C4-2B (cell line): ENCODE measurements at regions not wholly inside any gene's neighbourhood (a gene's known extent, or its start where the extent isn't known, plus 50 kb on each side); places are given as distances from the start of the nearest gene placed in this dataset.

Experiments used
- ZFX ChIP-seq: fragments of 450-650 bp; IDR thresholded peaks from 2 replicates; pipeline ENCODE4 v1.6.1; 2017
- TF ChIP-seq, protein P1 (sequence below): fragments of 450-650 bp; conservative IDR thresholded peaks from 2 replicates; pipeline ENCODE4 v1.5.1; 2017; ENCODE audit warnings: mild to moderate bottlenecking

DNA sequence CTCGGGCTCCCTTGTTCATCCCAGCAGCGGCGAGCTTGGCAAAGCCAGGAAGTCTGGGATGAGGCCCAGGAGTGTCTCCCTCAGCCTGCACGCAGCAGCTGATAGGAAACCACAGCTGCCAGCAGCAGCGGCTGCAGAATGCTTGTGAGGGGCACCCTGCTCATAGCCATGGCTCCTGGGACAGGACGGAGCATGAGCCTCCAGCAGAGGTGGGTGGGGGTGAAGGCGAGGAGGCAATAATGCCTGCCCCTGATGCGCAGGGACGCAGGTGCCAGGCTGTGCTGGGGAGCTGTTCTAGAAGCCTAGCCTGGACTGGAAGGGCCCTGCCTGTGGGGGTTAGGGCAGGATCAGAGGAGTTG, 157.9 kb downstream of the CD83 start:
- TF ChIP-seq, protein P1, sequence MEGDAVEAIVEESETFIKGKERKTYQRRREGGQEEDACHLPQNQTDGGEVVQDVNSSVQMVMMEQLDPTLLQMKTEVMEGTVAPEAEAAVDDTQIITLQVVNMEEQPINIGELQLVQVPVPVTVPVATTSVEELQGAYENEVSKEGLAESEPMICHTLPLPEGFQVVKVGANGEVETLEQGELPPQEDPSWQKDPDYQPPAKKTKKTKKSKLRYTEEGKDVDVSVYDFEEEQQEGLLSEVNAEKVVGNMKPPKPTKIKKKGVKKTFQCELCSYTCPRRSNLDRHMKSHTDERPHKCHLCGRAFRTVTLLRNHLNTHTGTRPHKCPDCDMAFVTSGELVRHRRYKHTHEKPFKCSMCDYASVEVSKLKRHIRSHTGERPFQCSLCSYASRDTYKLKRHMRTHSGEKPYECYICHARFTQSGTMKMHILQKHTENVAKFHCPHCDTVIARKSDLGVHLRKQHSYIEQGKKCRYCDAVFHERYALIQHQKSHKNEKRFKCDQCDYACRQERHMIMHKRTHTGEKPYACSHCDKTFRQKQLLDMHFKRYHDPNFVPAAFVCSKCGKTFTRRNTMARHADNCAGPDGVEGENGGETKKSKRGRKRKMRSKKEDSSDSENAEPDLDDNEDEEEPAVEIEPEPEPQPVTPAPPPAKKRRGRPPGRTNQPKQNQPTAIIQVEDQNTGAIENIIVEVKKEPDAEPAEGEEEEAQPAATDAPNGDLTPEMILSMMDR: no peak
- no peak for TF ChIP-seq ZFX
